Uterus (tissue), 2 donors: ENCODE measurements at regions not wholly inside any gene's neighbourhood (a gene's known extent, or its start where the extent isn't known, plus 50 kb on each side); places are given as distances from the start of the nearest gene placed in this dataset.

ENCODE experiments used
- CTCF ChIP-seq, 4 experiments: fragments of 200-600 bp in 2 of 4; fragments of 450-650 bp in 2 of 4; sonication (generic) in 2 of 4; IDR thresholded peaks; one replicate each; pipeline ENCODE4 v1.5.1; 2016 to 2019; ENCODE audit warnings: antibody characterized with exemption in 4 of 4, mild to moderate bottlenecking in 2 of 4, moderate library complexity in 1 of 4
- POLR2A ChIP-seq, 2 donors: fragments of 450-650 bp; IDR thresholded peaks; one replicate each; pipeline ENCODE4 v1.6.1; 2016; ENCODE audit warnings: antibody characterized with exemption in 2 of 2, mild to moderate bottlenecking in 1 of 2, moderate library complexity in 1 of 2

GRCh38 chr4:124504431-124504830, 208.1 kb downstream of the ANKRD50 start:
- TF ChIP-seq CTCF (IDR thresholded peaks at IDR 0.05) (no peak), POLR2A (IDR thresholded peaks at IDR 0.05) (no peak)
